ENCODE measurements at regions not wholly inside any gene's neighbourhood (a gene's known extent, or its start where the extent isn't known, plus 50 kb on each side); places are given as distances from the start of the nearest gene placed in this dataset.

DNA sequence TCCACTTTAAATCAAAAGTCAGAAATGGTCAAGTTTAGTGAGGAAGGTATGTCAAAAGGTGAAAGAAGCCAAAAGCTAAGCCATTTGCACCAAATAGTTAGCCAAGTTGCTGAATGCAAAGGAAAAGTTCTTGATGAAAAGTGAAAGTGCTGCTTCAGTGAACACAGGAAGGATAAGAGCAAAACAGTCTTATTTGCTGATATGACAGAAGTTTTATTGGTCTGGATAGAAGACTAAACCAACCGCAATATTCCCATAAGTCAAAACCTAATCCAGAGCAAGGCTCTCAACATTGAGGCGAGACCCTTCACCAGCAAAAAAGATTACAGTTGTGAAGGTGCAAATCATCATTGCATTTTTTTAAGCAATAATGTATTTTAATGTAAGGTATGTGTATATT lies 496.5 kb upstream of the LRATD1 start:
- TF ChIP-seq, protein P1, sequence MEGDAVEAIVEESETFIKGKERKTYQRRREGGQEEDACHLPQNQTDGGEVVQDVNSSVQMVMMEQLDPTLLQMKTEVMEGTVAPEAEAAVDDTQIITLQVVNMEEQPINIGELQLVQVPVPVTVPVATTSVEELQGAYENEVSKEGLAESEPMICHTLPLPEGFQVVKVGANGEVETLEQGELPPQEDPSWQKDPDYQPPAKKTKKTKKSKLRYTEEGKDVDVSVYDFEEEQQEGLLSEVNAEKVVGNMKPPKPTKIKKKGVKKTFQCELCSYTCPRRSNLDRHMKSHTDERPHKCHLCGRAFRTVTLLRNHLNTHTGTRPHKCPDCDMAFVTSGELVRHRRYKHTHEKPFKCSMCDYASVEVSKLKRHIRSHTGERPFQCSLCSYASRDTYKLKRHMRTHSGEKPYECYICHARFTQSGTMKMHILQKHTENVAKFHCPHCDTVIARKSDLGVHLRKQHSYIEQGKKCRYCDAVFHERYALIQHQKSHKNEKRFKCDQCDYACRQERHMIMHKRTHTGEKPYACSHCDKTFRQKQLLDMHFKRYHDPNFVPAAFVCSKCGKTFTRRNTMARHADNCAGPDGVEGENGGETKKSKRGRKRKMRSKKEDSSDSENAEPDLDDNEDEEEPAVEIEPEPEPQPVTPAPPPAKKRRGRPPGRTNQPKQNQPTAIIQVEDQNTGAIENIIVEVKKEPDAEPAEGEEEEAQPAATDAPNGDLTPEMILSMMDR (conservative IDR thresholded peaks at IDR 0.05; ENCODE audit: low read depth in 2 of 2), result no peak
- TF ChIP-seq POLR2AphosphoS5 (IDR thresholded peaks at IDR 0.05; ENCODE audit: low read depth) (no peak), EZH2 (IDR thresholded peaks at IDR 0.05; ENCODE audit: low read depth, unreplicated experiment) (no peak), CREB1 (CRISPR knock-in tag; IDR thresholded peaks at IDR 0.05; ENCODE audit: low read depth) (no peak), JUNB (IDR thresholded peaks at IDR 0.05; ENCODE audit: unreplicated experiment) (no peak), ZNF331 (CRISPR knock-in tag; IDR thresholded peaks at IDR 0.05; ENCODE audit: low read depth) (no peak), EZH2phosphoT487 (IDR thresholded peaks at IDR 0.05; ENCODE audit: unreplicated experiment) (no peak), ZNF114 (CRISPR knock-in tag; IDR thresholded peaks at IDR 0.05) (no peak), NANOG (IDR thresholded peaks at IDR 0.05; ENCODE audit: borderline replicate concordance) (no peak), STAT1 (IDR thresholded peaks at IDR 0.05; ENCODE audit: unreplicated experiment) (no peak)
- TF ChIP-seq, protein P2, sequence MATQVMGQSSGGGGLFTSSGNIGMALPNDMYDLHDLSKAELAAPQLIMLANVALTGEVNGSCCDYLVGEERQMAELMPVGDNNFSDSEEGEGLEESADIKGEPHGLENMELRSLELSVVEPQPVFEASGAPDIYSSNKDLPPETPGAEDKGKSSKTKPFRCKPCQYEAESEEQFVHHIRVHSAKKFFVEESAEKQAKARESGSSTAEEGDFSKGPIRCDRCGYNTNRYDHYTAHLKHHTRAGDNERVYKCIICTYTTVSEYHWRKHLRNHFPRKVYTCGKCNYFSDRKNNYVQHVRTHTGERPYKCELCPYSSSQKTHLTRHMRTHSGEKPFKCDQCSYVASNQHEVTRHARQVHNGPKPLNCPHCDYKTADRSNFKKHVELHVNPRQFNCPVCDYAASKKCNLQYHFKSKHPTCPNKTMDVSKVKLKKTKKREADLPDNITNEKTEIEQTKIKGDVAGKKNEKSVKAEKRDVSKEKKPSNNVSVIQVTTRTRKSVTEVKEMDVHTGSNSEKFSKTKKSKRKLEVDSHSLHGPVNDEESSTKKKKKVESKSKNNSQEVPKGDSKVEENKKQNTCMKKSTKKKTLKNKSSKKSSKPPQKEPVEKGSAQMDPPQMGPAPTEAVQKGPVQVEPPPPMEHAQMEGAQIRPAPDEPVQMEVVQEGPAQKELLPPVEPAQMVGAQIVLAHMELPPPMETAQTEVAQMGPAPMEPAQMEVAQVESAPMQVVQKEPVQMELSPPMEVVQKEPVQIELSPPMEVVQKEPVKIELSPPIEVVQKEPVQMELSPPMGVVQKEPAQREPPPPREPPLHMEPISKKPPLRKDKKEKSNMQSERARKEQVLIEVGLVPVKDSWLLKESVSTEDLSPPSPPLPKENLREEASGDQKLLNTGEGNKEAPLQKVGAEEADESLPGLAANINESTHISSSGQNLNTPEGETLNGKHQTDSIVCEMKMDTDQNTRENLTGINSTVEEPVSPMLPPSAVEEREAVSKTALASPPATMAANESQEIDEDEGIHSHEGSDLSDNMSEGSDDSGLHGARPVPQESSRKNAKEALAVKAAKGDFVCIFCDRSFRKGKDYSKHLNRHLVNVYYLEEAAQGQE (IDR thresholded peaks at IDR 0.05; ENCODE audit: unreplicated experiment), result no peak
- TF ChIP-seq, protein P3, sequence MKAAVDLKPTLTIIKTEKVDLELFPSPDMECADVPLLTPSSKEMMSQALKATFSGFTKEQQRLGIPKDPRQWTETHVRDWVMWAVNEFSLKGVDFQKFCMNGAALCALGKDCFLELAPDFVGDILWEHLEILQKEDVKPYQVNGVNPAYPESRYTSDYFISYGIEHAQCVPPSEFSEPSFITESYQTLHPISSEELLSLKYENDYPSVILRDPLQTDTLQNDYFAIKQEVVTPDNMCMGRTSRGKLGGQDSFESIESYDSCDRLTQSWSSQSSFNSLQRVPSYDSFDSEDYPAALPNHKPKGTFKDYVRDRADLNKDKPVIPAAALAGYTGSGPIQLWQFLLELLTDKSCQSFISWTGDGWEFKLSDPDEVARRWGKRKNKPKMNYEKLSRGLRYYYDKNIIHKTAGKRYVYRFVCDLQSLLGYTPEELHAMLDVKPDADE (IDR thresholded peaks at IDR 0.05), result no peak
